ENCODE measurements at regions not wholly inside any gene's neighbourhood (a gene's known extent, or its start where the extent isn't known, plus 50 kb on each side); places are given as distances from the start of the nearest gene placed in this dataset.

DNA sequence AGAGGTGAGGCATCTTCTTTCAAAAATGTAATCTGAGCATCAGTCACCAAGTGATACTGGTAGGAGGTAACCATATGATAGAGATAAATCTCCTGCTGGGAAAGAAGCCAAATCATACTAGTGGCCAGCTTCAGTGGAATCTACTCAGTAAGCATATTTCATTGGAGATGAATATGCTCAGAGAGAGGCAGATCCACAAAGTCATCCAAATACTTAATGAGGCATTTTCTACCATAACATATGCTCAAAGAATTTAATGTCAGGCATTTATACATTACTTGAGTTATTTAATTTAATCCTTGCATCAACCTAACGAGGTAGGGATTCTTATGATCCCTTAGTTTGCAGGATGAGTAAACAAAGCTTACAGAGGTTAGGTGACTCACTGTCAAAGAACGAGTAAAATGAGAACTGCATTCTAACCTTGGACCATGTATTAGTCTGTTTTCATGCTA, 50.9 kb upstream of the DMRTA1 start:
- H3K9me3 Mint-ChIP-seq (ENCODE audit: low read depth): peaks cover 12% of the 10 kb centered on the region
- peaks cover 2% of the 10 kb centered on the region for H3K36me3 Mint-ChIP-seq (ENCODE audit: insufficient read depth)
- TF ChIP-seq, protein P1, sequence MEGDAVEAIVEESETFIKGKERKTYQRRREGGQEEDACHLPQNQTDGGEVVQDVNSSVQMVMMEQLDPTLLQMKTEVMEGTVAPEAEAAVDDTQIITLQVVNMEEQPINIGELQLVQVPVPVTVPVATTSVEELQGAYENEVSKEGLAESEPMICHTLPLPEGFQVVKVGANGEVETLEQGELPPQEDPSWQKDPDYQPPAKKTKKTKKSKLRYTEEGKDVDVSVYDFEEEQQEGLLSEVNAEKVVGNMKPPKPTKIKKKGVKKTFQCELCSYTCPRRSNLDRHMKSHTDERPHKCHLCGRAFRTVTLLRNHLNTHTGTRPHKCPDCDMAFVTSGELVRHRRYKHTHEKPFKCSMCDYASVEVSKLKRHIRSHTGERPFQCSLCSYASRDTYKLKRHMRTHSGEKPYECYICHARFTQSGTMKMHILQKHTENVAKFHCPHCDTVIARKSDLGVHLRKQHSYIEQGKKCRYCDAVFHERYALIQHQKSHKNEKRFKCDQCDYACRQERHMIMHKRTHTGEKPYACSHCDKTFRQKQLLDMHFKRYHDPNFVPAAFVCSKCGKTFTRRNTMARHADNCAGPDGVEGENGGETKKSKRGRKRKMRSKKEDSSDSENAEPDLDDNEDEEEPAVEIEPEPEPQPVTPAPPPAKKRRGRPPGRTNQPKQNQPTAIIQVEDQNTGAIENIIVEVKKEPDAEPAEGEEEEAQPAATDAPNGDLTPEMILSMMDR (IDR thresholded peaks at IDR 0.05; ENCODE audit: unreplicated experiment): no peak
- no peak for DNase-seq (ENCODE audit: low spot score, unreplicated experiment)
- H3K4me1 Mint-ChIP-seq (ENCODE audit: low read depth): peaks cover 18% of the 10 kb centered on the region
- no peak overlapping the region for H3K4me3 Mint-ChIP-seq (ENCODE audit: low read depth)
- H3K27me3 Mint-ChIP-seq: no peaks in the 10 kb centered on the region
- no peak overlapping the region for H3K27ac Mint-ChIP-seq

Data from progenitor cell of endocrine pancreas (in vitro differentiated cells).